HG03442 (cell line): ENCODE measurements at regions not wholly inside any gene's neighbourhood (a gene's known extent, or its start where the extent isn't known, plus 50 kb on each side); places are given as distances from the start of the nearest gene placed in this dataset.
"Not testable (repeated sequence)": the region's sequence is repeated elsewhere in the genome, so short reads cannot be mapped to it uniquely, and the experiment has no call there.

ENCODE experiments used
- ATAC-seq: cut with Tn5 transposase; IDR thresholded peaks from one replicate; pipeline ENCODE4 v1.9.1; 2021; ENCODE audit warnings: mild to moderate bottlenecking, moderate library complexity; ENCODE audit not compliant: unreplicated experiment

GRCh38 chrY:17511984-17512383, 368.0 kb downstream of the CDY2B start:
- ATAC-seq, result not testable (repeated sequence)

GRCh38 chrY:17511476-17511875, 368.5 kb downstream of the CDY2B start:
- ATAC-seq, result not testable (repeated sequence)

- not testable (repeated sequence) for ATAC-seq
Measured at GRCh38 chrY:17505834-17506233, 374.2 kb downstream of the CDY2B start.

- not testable (repeated sequence) for ATAC-seq
Measured at GRCh38 chrY:17484763-17485162, 395.3 kb downstream of the CDY2B start.

GRCh38 chrY:17484157-17484556, 395.9 kb downstream of the CDY2B start:
- ATAC-seq, result peak; percentile 84

- peak; percentile 69 for ATAC-seq
Measured at GRCh38 chrY:17481389-17482022, 398.5 kb downstream of the CDY2B start.

GRCh38 chrY:17472068-17472467, 408.0 kb downstream of the CDY2B start:
- not testable (repeated sequence) for ATAC-seq

- ATAC-seq, result peak; percentile 87
Measured at GRCh38 chrY:17459753-17460152, 420.3 kb downstream of the CDY2B start.

GRCh38 chrY:17430570-17431166, 449.4 kb downstream of the CDY2B start:
- ATAC-seq, result no peak

- peak; percentile 46 for ATAC-seq
Measured at GRCh38 chrY:17398336-17399072, 481.5 kb downstream of the CDY2B start.

- no peak for ATAC-seq
Measured at GRCh38 chrY:17397659-17398058, 482.4 kb downstream of the CDY2B start.

GRCh38 chrY:17381431-17382070, 498.5 kb downstream of the CDY2B start:
- ATAC-seq, result no peak

- no peak for ATAC-seq
Measured at GRCh38 chrY:17378326-17378725, 501.7 kb downstream of the CDY2B start.

GRCh38 chrY:17368413-17368812, 511.6 kb downstream of the CDY2B start:
- no peak for ATAC-seq

GRCh38 chrY:17366400-17366799, 513.6 kb downstream of the CDY2B start:
- ATAC-seq, result no peak

- ATAC-seq, result no peak
Measured at GRCh38 chrY:17339028-17339427, 541.0 kb downstream of the CDY2B start.

- ATAC-seq, result no peak
Measured at GRCh38 chrY:17330733-17331132, 549.3 kb downstream of the CDY2B start.

- ATAC-seq, result no peak
Measured at GRCh38 chrY:17319916-17320315, 560.1 kb downstream of the CDY2B start.

- no peak for ATAC-seq
Measured at GRCh38 chrY:17318631-17319030, 561.4 kb downstream of the CDY2B start.

GRCh38 chrY:17277056-17277455, 603.0 kb downstream of the CDY2B start:
- no peak for ATAC-seq

GRCh38 chrY:17259497-17259896, 620.5 kb downstream of the CDY2B start:
- no peak for ATAC-seq

- ATAC-seq, result no peak
Measured at GRCh38 chrY:17238406-17238805, 641.6 kb downstream of the CDY2B start.
